ENCODE measurements at regions not wholly inside any gene's neighbourhood (a gene's known extent, or its start where the extent isn't known, plus 50 kb on each side); places are given as distances from the start of the nearest gene placed in this dataset.

DNA sequence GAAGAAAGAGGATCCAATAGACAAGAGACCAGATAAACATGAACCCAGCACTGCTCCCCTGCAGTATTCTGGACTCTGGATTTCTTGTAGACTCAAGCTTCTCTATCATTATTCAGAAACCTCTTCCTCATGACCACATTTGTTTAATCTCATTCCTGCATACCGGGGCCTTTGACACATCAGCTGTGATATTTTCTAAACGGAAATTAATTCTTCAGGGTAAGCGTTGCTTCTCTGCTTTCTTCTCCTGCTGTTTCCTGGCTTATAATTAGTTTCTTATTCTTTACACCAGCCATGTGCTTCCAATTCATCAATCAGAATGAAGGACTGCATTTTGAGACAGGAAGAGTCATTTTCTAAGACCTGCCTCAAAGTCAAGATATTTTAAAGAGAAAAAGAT, 54.2 kb upstream of the TARP start:
- Histone ChIP-seq H3K36me3 (no peaks in the 10 kb centered on the region), H3K4me3 (no peak overlapping the region), H3K9me3 (no peaks in the 10 kb centered on the region), H3K27me3 (no peaks in the 10 kb centered on the region), H3K4me1 (no peaks in the 10 kb centered on the region), H3K27ac (replicated peaks in 1 of 4) (no peak overlapping the region)
- no peak for TF ChIP-seq POLR2A (IDR thresholded peaks at IDR 0.05; ENCODE audit: low read depth)
- no peak for TF ChIP-seq EP300 (IDR thresholded peaks at IDR 0.05)
- TF ChIP-seq POLR2AphosphoS5 (IDR thresholded peaks at IDR 0.05): no peak
- TF ChIP-seq CTCF (IDR thresholded peaks at IDR 0.05): no peak
- WGBS: 14% methylated on average over 3 of the region's 3 CpGs
- intact Hi-C loops (cut with DNase I): no loop called here
- no peak for DNase-seq (ENCODE audit: extremely low spot score)
